GM12864 (cell line): ENCODE measurements at regions not wholly inside any gene's neighbourhood (a gene's known extent, or its start where the extent isn't known, plus 50 kb on each side); places are given as distances from the start of the nearest gene placed in this dataset.

Experiments used
- DNase-seq: peaks from one replicate; pipeline ENCODE4 v3.0.0-alpha.2; 2011; ENCODE audit warnings: low read depth
- H3K4me3 ChIP-seq: 2 replicates; pipeline ENCODE4 v1.5.1; 2011; ENCODE audit warnings: mild to moderate bottlenecking, low read depth, low read length, control low read depth
- CTCF ChIP-seq: IDR thresholded peaks from 2 replicates; pipeline ENCODE4 v1.5.1; 2011; ENCODE audit warnings: low read depth, mild to moderate bottlenecking, moderate library complexity, low read length, control low read depth, inconsistent platforms; ENCODE audit errors: missing control alignments

GRCh38 chr2:33723329-33723728 is 124.2 kb upstream of the FAM98A start:
- DNase-seq, result no peak
- TF ChIP-seq CTCF, result no peak
- no peak overlapping the region for H3K4me3 ChIP-seq

GRCh38 chr2:33719067-33719466 is 120.0 kb upstream of the FAM98A start:
- TF ChIP-seq CTCF, result no peak
- no peak overlapping the region for H3K4me3 ChIP-seq
- no peak for DNase-seq

- H3K4me3 ChIP-seq, result no peak overlapping the region
- DNase-seq, result no peak
- TF ChIP-seq CTCF, result no peak
Observed at GRCh38 chr2:33712674-33713073, 113.6 kb upstream of the FAM98A start.

- no peak for DNase-seq
- TF ChIP-seq CTCF, result no peak
- no peak overlapping the region for H3K4me3 ChIP-seq
Observed at GRCh38 chr2:33709951-33710350, 110.9 kb upstream of the FAM98A start.

- no peak overlapping the region for H3K4me3 ChIP-seq
- no peak for DNase-seq
- no peak for TF ChIP-seq CTCF
Observed at GRCh38 chr2:33707312-33707711, 108.2 kb upstream of the FAM98A start.

GRCh38 chr2:33706410-33706809 is 107.3 kb upstream of the FAM98A start:
- no peak overlapping the region for H3K4me3 ChIP-seq
- no peak for TF ChIP-seq CTCF
- DNase-seq, result no peak

GRCh38 chr2:33704406-33704855 is 105.3 kb upstream of the FAM98A start:
- H3K4me3 ChIP-seq, result no peak overlapping the region
- TF ChIP-seq CTCF, result no peak
- no peak for DNase-seq
